Thyroid gland (tissue), 4 donors: ENCODE measurements at regions not wholly inside any gene's neighbourhood (a gene's known extent, or its start where the extent isn't known, plus 50 kb on each side); places are given as distances from the start of the nearest gene placed in this dataset.

Experiments used
- POLR2A ChIP-seq, 2 donors: fragments of 450-650 bp; IDR thresholded peaks; one replicate each; pipeline ENCODE4 v1.6.1; 2017; ENCODE audit warnings: antibody characterized with exemption in 2 of 2, mild to moderate bottlenecking in 2 of 2, moderate library complexity in 1 of 2
- TF ChIP-seq, protein P1 (sequence below), 6 experiments: fragments of 200-600 bp in 3 of 6; fragments of 450-650 bp in 3 of 6; sonication (generic) in 3 of 6; IDR thresholded peaks; one replicate each; pipeline ENCODE4 v1.5.1; 2016 to 2019; ENCODE audit warnings: antibody characterized with exemption in 6 of 6, mild to moderate bottlenecking in 2 of 6, inconsistent platforms in 1 of 6, moderate library complexity in 1 of 6

DNA sequence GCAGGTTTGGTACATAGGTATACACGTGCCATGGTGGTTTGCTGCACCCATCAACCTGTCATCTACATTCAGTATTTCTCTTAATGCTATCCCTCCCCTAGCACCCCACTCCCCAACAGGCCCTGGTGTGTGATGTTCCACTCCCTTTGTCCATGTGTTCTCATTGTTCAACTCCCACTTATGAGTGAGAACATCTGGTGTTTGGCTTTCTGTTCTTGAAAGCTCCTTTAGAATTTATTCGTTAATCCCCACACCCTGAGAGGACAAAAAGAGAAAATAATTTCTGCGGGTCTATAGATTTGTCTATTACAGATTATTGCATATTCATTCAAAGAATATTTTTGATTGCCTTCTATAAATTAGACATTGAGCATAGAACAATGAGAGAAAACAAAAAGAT is 455.5 kb downstream of the PLPP3 start:
- TF ChIP-seq, protein P1, sequence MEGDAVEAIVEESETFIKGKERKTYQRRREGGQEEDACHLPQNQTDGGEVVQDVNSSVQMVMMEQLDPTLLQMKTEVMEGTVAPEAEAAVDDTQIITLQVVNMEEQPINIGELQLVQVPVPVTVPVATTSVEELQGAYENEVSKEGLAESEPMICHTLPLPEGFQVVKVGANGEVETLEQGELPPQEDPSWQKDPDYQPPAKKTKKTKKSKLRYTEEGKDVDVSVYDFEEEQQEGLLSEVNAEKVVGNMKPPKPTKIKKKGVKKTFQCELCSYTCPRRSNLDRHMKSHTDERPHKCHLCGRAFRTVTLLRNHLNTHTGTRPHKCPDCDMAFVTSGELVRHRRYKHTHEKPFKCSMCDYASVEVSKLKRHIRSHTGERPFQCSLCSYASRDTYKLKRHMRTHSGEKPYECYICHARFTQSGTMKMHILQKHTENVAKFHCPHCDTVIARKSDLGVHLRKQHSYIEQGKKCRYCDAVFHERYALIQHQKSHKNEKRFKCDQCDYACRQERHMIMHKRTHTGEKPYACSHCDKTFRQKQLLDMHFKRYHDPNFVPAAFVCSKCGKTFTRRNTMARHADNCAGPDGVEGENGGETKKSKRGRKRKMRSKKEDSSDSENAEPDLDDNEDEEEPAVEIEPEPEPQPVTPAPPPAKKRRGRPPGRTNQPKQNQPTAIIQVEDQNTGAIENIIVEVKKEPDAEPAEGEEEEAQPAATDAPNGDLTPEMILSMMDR (IDR thresholded peaks at IDR 0.05), result no peak
- no peak for TF ChIP-seq POLR2A (IDR thresholded peaks at IDR 0.05)
